ENCODE measurements at regions not wholly inside any gene's neighbourhood (a gene's known extent, or its start where the extent isn't known, plus 50 kb on each side); places are given as distances from the start of the nearest gene placed in this dataset.

DNA sequence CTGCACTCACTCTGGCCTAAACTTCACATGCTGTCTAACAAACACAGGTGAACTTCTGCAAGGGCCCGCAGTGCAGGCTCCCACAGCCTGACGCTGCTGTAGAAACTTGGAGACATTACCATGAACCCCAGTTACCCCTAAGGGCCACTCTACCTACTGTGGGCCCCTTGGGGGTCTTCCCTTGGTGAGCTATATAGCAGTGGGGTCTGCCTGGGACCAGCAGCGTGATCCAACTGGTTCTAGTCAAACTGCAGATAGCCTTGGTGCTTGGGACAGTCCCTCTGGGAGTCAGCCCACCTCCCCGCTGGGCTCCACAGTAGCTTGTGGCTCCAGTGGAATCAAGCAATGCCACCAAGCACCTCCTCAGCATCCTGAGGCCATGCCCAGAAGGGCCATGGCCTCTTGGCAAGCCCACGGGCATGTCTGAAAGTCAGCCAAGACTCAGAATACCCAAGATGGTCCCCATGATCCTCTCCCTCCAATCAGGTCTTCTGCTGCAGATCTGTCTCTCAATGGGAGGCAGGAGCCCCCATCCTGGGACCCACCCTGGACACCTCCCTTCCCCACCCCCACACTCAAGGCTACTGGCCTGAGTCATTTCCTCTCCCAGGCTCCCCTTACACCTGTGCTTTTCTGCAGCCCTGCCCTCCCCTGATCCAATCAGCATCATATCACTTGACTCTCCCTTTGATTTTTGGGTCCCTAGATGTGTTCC is 230.0 kb upstream of the IRX1 start:
- no peak for ATAC-seq
- POLR2A ChIA-PET: no interaction called here
- Histone ChIP-seq H3K9me3 (no peaks in the 10 kb centered on the region), H3K4me3 (no peak overlapping the region), H3K4me2 (no peak overlapping the region), H3K4me1 (no peaks in the 10 kb centered on the region), H3K27ac (no peak overlapping the region)
- CTCF ChIA-PET: no interaction called here
- TF ChIP-seq, protein P1, sequence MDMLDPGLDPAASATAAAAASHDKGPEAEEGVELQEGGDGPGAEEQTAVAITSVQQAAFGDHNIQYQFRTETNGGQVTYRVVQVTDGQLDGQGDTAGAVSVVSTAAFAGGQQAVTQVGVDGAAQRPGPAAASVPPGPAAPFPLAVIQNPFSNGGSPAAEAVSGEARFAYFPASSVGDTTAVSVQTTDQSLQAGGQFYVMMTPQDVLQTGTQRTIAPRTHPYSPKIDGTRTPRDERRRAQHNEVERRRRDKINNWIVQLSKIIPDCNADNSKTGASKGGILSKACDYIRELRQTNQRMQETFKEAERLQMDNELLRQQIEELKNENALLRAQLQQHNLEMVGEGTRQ (IDR thresholded peaks at IDR 0.05): no peak
- no peak for TF ChIP-seq HEYL (CRISPR knock-in tag; IDR thresholded peaks at IDR 0.05)
- TF ChIP-seq CHD4 (IDR thresholded peaks at IDR 0.05; ENCODE audit: borderline replicate concordance): no peak
- TF ChIP-seq, protein P2, sequence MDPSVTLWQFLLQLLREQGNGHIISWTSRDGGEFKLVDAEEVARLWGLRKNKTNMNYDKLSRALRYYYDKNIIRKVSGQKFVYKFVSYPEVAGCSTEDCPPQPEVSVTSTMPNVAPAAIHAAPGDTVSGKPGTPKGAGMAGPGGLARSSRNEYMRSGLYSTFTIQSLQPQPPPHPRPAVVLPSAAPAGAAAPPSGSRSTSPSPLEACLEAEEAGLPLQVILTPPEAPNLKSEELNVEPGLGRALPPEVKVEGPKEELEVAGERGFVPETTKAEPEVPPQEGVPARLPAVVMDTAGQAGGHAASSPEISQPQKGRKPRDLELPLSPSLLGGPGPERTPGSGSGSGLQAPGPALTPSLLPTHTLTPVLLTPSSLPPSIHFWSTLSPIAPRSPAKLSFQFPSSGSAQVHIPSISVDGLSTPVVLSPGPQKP (IDR thresholded peaks at IDR 0.05; ENCODE audit: low read depth, low read length): no peak
- no peak for TF ChIP-seq ZNF302 (CRISPR knock-in tag; IDR thresholded peaks at IDR 0.05)
- no peak for TF ChIP-seq EP300 (IDR thresholded peaks at IDR 0.05)
- TF ChIP-seq ZFP36 (IDR thresholded peaks at IDR 0.05; ENCODE audit: borderline replicate concordance, partially characterized antibody): no peak
- TF ChIP-seq TFCP2L1 (CRISPR knock-in tag; IDR thresholded peaks at IDR 0.05): no peak
- TF ChIP-seq, protein P3, sequence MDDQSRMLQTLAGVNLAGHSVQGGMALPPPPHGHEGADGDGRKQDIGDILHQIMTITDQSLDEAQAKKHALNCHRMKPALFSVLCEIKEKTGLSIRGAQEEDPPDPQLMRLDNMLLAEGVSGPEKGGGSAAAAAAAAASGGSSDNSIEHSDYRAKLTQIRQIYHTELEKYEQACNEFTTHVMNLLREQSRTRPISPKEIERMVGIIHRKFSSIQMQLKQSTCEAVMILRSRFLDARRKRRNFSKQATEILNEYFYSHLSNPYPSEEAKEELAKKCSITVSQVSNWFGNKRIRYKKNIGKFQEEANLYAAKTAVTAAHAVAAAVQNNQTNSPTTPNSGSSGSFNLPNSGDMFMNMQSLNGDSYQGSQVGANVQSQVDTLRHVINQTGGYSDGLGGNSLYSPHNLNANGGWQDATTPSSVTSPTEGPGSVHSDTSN (IDR thresholded peaks at IDR 0.05): no peak
- no peak for TF ChIP-seq POLR2A (IDR thresholded peaks at IDR 0.05; ENCODE audit: low read length)
- TF ChIP-seq ZSCAN20 (CRISPR knock-in tag; IDR thresholded peaks at IDR 0.05): no peak
- TF ChIP-seq FOSL2 (IDR thresholded peaks at IDR 0.05): no peak
- no peak for TF ChIP-seq FOSL2 (CRISPR knock-in tag; IDR thresholded peaks at IDR 0.05)
- no peak for TF ChIP-seq KDM1A (IDR thresholded peaks at IDR 0.05; ENCODE audit: low read depth)
- TF ChIP-seq, protein P4, sequence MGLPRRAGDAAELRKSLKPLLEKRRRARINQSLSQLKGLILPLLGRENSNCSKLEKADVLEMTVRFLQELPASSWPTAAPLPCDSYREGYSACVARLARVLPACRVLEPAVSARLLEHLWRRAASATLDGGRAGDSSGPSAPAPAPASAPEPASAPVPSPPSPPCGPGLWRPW (IDR thresholded peaks at IDR 0.05): no peak
- TF ChIP-seq, protein P5, sequence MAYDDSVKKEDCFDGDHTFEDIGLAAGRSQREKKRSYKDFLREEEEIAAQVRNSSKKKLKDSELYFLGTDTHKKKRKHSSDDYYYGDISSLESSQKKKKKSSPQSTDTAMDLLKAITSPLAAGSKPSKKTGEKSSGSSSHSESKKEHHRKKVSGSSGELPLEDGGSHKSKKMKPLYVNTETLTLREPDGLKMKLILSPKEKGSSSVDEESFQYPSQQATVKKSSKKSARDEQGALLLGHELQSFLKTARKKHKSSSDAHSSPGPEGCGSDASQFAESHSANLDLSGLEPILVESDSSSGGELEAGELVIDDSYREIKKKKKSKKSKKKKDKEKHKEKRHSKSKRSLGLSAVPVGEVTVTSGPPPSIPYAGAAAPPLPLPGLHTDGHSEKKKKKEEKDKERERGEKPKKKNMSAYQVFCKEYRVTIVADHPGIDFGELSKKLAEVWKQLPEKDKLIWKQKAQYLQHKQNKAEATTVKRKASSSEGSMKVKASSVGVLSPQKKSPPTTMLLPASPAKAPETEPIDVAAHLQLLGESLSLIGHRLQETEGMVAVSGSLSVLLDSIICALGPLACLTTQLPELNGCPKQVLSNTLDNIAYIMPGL (CRISPR knock-in tag; IDR thresholded peaks at IDR 0.05; ENCODE audit: borderline replicate concordance): no peak
- TF ChIP-seq MAFK (IDR thresholded peaks at IDR 0.05; ENCODE audit: partially characterized antibody): no peak
- TF ChIP-seq CEBPB (IDR thresholded peaks at IDR 0.05): no peak
- WGBS (ENCODE audit: missing lambda C conversion rate): 16% methylated on average over 4 of the region's 5 CpGs
- no peak for FAIRE-seq
- no peak for DNase-seq (ENCODE audit: low read depth in 1 of 2, low spot score in 1 of 2)

DNA sequence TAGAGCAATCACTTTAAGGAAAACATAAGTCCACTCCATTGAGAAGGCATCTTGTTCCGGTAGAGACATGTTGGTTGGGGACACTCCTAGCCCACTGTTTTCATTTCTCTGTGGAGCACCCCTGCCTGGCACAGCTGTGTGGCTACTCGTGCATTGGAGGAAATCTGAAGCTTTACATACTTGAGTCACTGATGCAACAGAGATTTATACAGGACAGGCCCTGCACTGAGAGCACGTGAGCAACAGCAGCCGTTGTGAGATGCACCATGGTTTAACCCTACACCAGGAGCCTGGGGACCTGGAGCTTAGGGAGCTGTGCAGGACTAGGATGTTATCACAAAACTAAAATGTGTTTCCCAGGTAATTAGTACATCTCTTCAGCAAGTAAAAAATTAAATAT is 230.7 kb upstream of the IRX1 start:
- POLR2A ChIA-PET: no interaction called here
- no peak overlapping the region for H3K4me3 ChIP-seq
- under 1% methylated on average over 4 of the region's 4 CpGs for WGBS (ENCODE audit: missing lambda C conversion rate)
- FAIRE-seq (no peak), DNase-seq (ENCODE audit: low read depth in 1 of 2, low spot score in 1 of 2) (no peak), ATAC-seq (no peak)
- TF ChIP-seq CHD2 (IDR thresholded peaks at IDR 0.05; ENCODE audit: low read length, partially characterized antibody) (no peak), CBX8 (IDR thresholded peaks at IDR 0.05) (no peak), CHD4 (IDR thresholded peaks at IDR 0.05; ENCODE audit: borderline replicate concordance) (no peak), SMC3 (IDR thresholded peaks at IDR 0.05) (no peak), FOSB (CRISPR knock-in tag; IDR thresholded peaks at IDR 0.05) (no peak), RARB (CRISPR knock-in tag; IDR thresholded peaks at IDR 0.05) (no peak), POLR2A (IDR thresholded peaks at IDR 0.05; ENCODE audit: low read length) (no peak), HOXA7 (CRISPR knock-in tag; IDR thresholded peaks at IDR 0.05) (no peak), MYC (IDR thresholded peaks at IDR 0.05; ENCODE audit: borderline replicate concordance, low read length) (no peak), RFX5 (IDR thresholded peaks at IDR 0.05) (no peak), BHLHE40 (IDR thresholded peaks at IDR 0.05; ENCODE audit: low read depth, low read length) (no peak), NFE2L2 (conservative IDR thresholded peaks at IDR 0.05; ENCODE audit: low read length) (no peak)
- TF ChIP-seq, protein P5 (CRISPR knock-in tag; IDR thresholded peaks at IDR 0.05; ENCODE audit: borderline replicate concordance): no peak
- H3K4me1 ChIP-seq: no peaks in the 10 kb centered on the region
- H3K27ac ChIP-seq: no peak overlapping the region
- no peaks in the 10 kb centered on the region for H3K9me3 ChIP-seq
- no peak overlapping the region for H3K4me2 ChIP-seq
- CTCF ChIA-PET: no interaction called here

All from A549 (cell line).